ENCODE measurements at regions not wholly inside any gene's neighbourhood (a gene's known extent, or its start where the extent isn't known, plus 50 kb on each side); places are given as distances from the start of the nearest gene placed in this dataset.
"Not testable (repeated sequence)": the region's sequence is repeated elsewhere in the genome, so short reads cannot be mapped to it uniquely, and the experiment has no call there.

DNA sequence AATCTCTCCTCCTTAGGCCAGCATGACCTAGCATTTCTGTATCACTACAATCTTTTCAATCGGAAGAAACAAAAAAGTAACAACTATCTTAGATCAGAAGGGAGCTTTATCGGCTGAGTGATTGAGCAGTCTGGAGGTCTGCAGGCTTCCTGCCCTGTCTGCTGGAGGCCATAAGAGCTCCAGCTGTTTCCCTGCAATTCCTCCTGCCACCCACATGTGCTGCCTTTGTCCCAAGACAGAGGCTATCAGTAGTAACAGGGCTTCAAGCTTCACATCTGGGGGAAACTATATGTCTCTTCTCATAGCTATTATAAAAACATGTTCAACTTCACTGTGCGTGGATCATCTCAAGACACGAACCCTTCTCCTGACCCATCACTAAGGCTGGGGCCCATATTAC is 70.1 kb upstream of the VWC2 start:
- Histone ChIP-seq H3K27ac (no peak overlapping the region), H3K4me1 (no peaks in the 10 kb centered on the region), H3K27me3 (ENCODE audit: insufficient read depth in 3 of 3, low read length in 2 of 3) (no peaks in the 10 kb centered on the region), H3K9me3 (no peaks in the 10 kb centered on the region), H3K36me3 (ENCODE audit: insufficient read depth in 1 of 2, low read depth in 1 of 2) (no peaks in the 10 kb centered on the region), H3K4me3 (no peak overlapping the region)
- 68 to 78% (median 76%) methylated on average over 4 of the region's 4 CpGs for WGBS, 3 donors
- intact Hi-C loops (cut with DNase I): no loop called here
- DNase-seq (no peak), ATAC-seq (no peak)
- TF ChIP-seq CTCF (IDR thresholded peaks at IDR 0.05): no peak

- 80 to 86% (median 84%) methylated on average over 3 of the region's 3 CpGs for WGBS, 3 donors
- no peak for DNase-seq
- Histone ChIP-seq H3K4me1 (no peaks in the 10 kb centered on the region), H3K4me3 (no peak overlapping the region), H3K27me3 (ENCODE audit: insufficient read depth in 3 of 3, low read length in 2 of 3) (no peaks in the 10 kb centered on the region), H3K36me3 (ENCODE audit: insufficient read depth in 1 of 2, low read depth in 1 of 2) (no peaks in the 10 kb centered on the region), H3K9me3 (no peaks in the 10 kb centered on the region), H3K27ac (no peak overlapping the region)
- no peak for TF ChIP-seq CTCF (IDR thresholded peaks at IDR 0.05)
- intact Hi-C loops (cut with DNase I): no loop called here
- no peak for ATAC-seq
These were observed 69.6 kb upstream of the VWC2 start for GRCh38 chr7:49703881-49704280.

GRCh38 chr7:49706106-49706505 is 67.3 kb upstream of the VWC2 start:
- no peaks in the 10 kb centered on the region for H3K4me1 ChIP-seq
- H3K36me3 ChIP-seq (ENCODE audit: insufficient read depth in 1 of 2, low read depth in 1 of 2): no peaks in the 10 kb centered on the region
- H3K9me3 ChIP-seq: no peaks in the 10 kb centered on the region
- DNase-seq (no peak), ATAC-seq (no peak)
- intact Hi-C loops (cut with DNase I): no loop called here
- no peak for TF ChIP-seq CTCF (IDR thresholded peaks at IDR 0.05)
- no peaks in the 10 kb centered on the region for H3K27me3 ChIP-seq (ENCODE audit: insufficient read depth in 3 of 3, low read length in 2 of 3)
- H3K27ac ChIP-seq: no peak overlapping the region
- 55 to 60% (median 55%) methylated on average over 5 of the region's 5 CpGs for WGBS, 3 donors
- H3K4me3 ChIP-seq: no peak overlapping the region

DNA sequence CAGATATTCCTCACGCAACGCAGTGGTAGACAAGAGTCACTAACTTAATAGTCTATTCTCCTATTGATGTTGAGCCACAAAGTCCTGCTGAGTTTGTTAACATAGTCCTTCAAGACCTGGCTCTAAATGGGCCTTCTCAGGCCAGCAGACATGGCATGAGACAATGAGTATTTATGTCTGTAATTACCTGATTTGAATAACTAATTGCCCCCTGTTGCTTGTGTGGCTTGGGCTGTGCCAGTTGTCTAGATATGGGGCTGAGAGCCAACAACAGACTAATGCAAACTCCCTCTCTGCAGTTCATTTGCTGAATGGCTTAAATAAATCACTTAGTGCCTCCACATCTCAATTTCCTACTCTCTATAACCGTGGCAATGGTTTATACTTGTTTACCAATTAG is 65.5 kb upstream of the VWC2 start:
- Histone ChIP-seq H3K9me3 (no peaks in the 10 kb centered on the region), H3K36me3 (ENCODE audit: insufficient read depth in 1 of 2, low read depth in 1 of 2) (no peaks in the 10 kb centered on the region), H3K27me3 (ENCODE audit: insufficient read depth in 3 of 3, low read length in 2 of 3) (no peaks in the 10 kb centered on the region), H3K27ac (no peak overlapping the region), H3K4me3 (no peak overlapping the region), H3K4me1 (no peaks in the 10 kb centered on the region)
- ATAC-seq: no peak
- intact Hi-C loops (cut with DNase I): no loop called here
- TF ChIP-seq CTCF (IDR thresholded peaks at IDR 0.05): no peak
- no peak for DNase-seq
- WGBS, 3 donors: 85 to 90% (median 89%) methylated on average over 3 of the region's 3 CpGs

- Histone ChIP-seq H3K27me3 (ENCODE audit: insufficient read depth in 3 of 3, low read length in 2 of 3) (no peaks in the 10 kb centered on the region), H3K36me3 (ENCODE audit: insufficient read depth in 1 of 2, low read depth in 1 of 2) (no peaks in the 10 kb centered on the region), H3K4me1 (no peaks in the 10 kb centered on the region), H3K9me3 (no peaks in the 10 kb centered on the region), H3K27ac (no peak overlapping the region), H3K4me3 (no peak overlapping the region)
- TF ChIP-seq CTCF (IDR thresholded peaks at IDR 0.05): no peak
- DNase-seq (no peak), ATAC-seq (no peak)
- intact Hi-C loops (cut with DNase I): no loop called here
- 73 to 80% (median 73%) methylated on average over 5 of the region's 5 CpGs for WGBS, 3 donors
These were observed 64.8 kb upstream of the VWC2 start for GRCh38 chr7:49708590-49708989.

DNA sequence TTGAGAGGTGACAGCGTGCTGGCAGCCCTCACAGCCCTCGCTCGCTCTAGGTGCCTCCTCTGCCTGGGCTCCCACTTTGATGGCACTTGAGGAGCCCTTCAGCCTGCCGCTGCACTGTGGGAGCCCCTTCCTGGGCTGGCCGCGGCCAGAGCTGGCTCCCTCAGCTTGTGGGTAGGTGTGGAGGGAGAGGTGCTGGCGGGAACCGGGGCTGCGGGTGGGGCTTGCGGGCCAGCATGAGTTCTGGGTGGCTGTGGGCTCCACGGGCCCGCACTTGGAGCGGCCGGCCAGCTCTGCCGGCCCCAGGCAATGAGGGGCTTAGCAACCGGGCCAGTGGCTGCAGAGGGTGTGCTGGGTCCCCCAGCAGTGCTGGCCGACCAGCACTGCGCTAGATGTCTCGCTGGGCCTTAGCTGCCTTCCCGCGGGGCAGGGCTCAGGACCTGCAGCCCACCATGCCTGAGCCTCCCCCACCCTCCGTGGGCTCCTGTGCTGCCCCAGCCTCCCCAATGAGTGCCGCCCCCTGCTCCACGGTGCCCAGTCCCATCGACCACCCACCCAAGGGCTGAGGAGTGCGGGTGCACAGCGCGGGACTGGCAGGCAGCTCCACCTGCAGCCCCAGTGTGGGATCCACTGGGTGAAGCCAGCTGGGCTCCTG is 62.2 kb upstream of the VWC2 start:
- ATAC-seq; intact Hi-C loops (cut with DNase I); H3K27ac ChIP-seq; H3K4me3 ChIP-seq; H3K9me3 ChIP-seq; DNase-seq; H3K4me1 ChIP-seq; H3K36me3 ChIP-seq (ENCODE audit: insufficient read depth in 1 of 2, low read depth in 1 of 2); H3K27me3 ChIP-seq (ENCODE audit: insufficient read depth in 3 of 3, low read length in 2 of 3): not testable (repeated sequence)
- 93 to 96% (median 93%) methylated on average over 28 of the region's 28 CpGs for WGBS, 3 donors

All from psoas muscle (tissue), 7 donors.